H4 (cell line): ENCODE measurements at regions not wholly inside any gene's neighbourhood (a gene's known extent, or its start where the extent isn't known, plus 50 kb on each side); places are given as distances from the start of the nearest gene placed in this dataset.
A peak's percentile ranks its signal among the peaks of the same experiment; 100 is the strongest.

Source experiments
- DNase-seq: peaks from one replicate; pipeline ENCODE4 v3.0.0-alpha.2; 2015; ENCODE audit warnings: low spot score

DNA sequence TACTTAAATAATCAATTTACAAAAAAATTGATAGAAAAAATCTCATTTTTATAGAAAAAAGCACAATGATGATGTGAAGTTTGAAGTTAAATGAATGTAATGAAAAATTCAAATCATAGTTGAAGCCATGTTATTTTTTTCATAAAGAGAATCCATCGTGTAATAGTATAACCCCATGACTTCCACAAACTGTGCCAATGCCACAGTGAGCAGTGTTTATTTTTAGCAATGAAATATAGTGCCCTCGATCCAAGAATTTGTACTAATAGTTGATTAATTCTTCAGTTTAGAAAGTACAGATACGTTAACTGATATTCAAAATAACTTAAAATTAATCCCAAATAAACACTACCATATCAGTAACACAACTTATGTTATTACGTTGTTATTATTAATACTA is 225.9 kb downstream of the PTPRC start:
- DNase-seq: no peak

DNA sequence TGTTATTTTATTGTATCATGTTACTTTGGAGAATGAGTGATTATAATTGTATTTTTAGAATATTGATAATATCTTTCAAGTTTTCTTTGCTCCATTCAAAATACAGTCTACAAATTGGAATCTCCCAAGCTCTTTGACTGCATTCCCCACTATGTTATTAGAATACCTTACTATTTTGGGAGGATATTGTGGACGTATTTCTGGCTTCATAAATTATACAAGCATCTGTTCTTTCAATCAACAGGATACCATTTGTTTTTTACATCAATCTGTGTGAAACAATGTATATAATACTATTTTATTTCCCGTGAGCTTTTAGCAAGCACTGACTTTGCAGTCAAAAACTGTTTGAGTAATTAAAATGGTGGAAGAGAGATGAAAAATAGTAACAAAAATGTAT is 226.5 kb downstream of the PTPRC start:
- no peak for DNase-seq

DNA sequence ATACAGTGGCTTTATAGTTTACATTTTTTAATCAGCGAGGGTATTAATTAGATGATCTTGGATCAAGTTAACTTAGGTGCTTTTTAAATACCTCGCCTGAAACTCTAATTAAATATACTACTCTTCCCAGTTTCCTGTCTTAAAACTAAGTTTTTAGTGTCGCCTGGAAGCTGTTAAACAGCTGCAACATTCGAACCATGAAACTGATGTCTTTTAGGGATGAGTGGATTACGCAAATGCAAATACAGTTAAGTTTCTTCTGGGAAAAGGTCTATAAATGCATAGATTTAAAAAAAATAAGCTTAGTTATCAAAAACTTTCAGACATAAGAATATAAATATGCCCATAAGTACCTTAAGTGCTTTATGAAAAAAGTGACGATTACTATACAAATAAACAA is 228.3 kb downstream of the PTPRC start:
- no peak for DNase-seq

DNA sequence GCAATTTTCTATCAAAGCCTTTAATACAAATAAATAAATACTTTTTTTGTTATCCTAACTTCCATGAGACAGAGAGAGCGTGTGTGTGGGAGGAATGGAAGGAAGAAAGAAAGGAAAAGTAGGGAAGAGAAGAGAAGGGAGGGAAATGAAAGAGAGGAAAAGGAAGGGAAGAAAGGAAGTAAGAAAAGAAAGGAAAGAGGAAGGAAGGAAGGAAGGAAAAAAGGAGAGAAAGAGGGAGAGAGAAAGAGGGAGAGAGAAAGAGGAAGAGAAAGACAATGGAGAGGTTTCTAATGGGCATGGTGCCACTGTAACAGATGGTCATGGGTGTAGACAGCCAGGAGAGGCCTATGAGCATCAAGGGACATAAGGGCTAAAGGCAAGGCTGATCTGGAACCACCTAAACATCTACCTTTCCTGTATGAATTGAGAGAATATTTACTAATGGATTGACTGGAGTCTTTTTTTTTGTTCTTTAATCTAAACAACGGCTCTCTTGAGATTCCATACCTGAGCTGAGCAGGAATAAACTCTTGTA is 234.9 kb downstream of the PTPRC start:
- DNase-seq: no peak

DNA sequence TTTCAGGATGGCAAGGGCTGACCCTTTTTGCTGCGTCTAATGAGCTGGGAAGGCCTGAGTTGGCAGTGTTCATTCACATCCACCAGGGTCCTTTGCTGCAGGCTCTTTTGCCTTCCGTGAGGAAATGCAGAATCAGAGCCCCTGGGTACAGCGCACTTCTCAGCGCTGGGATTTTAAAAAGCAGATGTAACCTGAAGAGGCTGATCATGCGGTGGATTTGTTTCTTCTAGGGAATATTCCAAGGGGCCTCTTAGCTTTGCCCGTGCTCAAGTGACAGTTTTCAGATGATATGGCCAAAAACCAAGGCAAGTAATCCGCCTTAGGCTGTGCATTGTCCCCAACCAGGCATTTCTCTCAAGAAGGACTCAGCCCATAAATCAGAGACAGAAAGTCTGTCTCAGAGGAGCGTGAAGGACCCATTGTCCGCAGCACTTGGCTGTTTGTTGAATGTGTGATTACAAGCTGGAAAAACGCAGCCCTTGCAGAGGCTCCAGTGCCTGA is 237.6 kb downstream of the PTPRC start:
- no peak for DNase-seq

DNA sequence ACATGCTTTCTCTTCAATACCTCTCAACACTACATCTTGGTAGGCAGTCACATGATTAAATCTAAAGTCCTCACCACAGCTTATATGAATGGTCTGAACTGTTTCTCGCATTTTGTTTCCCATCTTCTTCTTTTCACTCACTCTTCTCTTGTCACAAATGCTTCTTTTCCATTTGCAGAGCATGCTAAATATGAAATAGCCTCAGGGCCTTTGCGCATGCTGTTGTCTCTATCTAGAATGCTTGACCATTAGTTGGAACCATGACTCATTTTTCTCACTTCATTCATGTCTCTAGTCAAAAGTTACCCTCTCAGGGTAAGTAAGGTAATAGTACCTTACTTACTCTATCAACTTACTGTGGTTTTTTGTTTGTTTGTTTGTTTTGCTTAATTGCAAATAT is 239.7 kb downstream of the PTPRC start:
- no peak for DNase-seq

DNA sequence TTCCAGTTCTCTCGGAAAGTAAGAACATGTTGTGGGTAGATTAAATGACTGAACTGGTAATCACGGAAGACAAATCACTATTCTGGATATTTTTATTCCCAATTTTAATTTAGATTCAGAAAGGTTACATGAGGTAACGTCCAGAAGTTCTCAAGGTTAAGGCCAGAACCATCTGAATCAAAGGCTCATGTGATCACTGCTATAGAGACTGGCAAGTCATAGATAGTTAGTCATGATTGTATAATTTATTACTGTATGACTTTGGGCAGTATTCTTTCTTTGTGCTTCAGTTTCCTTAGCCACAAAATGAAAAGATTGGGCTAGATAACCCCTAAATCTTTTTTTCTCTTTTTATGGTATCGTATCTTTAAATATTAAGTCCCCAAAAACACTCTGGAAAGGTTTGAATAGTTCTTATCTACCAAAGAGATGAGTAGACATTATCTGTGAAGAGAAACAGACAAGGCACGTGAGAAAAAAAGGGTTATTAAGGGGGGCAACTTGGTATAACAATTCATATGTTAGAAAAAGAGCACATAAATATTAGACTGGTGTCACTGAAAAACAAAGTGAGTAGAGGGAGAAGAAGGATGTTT is 241.0 kb downstream of the PTPRC start:
- no peak for DNase-seq

DNA sequence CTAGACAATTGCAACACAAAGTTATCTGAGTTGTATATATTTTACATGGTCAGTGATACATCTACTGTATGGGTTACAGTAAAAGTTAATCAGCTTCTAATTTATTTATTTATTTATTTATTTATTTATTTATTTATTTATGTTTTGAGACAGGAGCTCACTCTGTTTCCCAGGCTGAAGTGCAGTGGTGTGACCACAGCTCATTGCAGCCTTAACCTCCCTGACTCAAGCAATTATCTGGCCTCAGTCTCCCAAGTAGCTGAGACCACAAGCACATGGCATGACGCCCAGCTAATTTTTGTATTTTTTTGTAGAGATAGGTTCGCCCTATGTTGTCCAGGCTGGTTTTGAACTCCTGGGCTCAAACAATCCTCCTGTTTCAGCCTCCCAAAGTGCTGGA is 241.6 kb downstream of the PTPRC start:
- peak; percentile 17 for DNase-seq

DNA sequence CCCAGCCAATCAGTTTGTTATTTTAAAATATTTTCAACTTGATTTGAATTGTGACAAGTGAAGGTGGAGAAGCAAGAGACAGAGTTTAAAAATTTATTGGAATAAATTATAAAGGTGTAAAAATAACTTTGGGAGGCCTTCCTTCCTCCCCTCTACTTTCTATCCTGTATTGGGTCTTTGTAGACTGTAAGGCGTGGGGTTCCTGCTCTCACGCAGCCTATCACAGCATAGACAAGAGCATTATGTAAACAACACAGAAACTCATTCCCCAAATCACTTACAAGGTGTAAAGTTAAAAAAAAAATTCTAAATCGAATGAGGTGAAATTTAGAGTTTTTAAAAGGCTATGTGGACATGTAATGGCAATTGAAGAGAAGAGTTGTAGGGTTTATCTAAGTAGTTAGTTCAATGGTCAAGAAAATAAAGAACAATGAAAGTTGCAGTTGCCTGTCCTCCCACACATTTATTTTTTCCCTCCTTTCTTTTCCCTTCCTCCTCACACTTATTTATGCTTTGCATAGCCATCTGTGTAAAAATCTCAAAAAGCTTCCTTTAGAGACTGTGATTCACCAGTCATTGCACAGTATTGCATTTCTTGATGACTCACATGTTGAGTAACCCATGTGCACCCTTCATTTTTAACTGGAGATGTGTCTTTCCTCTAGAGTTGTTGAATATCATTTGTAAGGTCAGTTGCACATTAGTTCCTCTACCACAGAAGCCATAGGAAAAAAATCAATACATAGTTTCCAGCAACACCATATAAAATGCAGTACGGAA is 242.2 kb downstream of the PTPRC start:
- peak; percentile 80 for DNase-seq

DNA sequence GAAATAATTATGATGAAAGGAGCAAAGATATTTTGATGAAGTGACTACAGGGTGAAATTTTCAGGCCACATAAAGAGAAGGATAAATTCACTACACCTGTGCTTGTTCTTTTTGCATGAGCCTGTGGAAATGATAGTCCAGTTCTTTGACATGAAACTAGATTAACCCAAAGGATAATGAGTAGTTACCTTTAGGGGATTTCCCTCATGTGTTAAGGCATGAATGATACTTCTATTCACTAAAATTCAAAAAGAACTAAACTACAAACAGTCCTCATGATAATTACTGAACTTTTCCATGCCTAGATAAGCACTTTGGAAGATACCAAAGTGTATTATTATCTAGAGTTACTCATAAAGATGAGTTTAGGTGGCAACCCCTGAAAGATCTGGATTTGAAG is 244.3 kb downstream of the PTPRC start:
- no peak for DNase-seq

DNA sequence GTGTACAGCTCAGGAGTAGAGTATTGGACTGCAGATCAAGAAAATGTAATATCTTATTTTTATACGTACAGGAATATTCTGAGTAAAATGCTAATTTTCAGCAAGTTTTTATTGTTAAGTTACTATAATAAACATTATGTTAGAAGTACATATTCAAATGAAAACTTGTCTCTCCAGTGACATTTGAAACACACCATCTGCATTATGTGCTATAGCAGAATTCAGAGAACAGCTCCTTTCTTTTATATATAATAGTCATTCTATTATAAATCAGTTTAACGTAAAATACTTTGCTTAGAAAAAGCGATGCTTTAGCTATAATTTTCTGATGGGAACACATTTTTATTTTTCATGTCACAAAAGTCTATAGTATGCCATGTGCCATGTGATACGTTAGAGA is 249.0 kb downstream of the PTPRC start:
- DNase-seq: no peak

DNA sequence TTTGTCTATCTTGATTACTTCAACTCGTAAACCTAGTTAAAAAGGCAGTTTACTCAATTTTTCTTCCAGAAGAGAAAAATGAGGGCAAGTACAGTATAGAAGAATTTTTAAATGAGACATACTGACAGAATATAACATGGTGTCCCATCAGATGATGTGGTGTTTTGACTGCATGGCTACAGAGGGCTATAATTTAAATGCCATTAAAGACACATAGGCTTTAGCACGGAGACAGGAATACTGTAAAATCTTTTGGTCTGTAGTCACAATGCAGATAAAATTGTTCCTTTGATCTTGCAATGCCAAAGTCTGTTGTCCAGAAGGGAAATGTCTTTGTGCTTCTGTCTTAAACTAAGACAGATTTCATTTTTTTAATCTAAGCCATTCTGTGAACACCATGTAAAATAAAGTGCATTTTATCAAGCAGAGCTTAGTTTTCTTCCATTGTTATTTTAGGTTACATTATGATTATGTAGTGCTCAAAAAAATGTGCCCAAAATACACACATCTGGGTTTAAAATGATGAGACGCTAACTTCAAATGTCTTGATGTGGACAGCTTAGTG is 249.6 kb downstream of the PTPRC start:
- DNase-seq: no peak

DNA sequence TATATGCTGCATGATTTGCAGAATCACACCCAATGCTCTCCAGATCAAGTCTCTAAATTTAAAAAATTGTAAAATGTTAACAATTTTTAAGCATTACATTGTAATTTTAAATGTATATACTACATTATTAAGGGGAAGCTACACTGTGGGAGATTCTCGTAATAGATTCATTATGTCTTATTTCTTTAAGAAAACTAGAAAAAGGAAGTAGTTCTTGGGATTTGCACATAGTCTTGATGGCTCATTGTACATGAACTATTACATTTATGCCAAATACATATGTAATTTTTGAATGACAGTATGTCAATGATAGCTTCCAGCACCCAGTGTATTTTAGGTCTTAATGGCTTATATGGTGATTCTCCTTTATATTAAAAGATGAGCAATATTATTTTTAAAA is 250.3 kb downstream of the PTPRC start:
- DNase-seq: no peak

DNA sequence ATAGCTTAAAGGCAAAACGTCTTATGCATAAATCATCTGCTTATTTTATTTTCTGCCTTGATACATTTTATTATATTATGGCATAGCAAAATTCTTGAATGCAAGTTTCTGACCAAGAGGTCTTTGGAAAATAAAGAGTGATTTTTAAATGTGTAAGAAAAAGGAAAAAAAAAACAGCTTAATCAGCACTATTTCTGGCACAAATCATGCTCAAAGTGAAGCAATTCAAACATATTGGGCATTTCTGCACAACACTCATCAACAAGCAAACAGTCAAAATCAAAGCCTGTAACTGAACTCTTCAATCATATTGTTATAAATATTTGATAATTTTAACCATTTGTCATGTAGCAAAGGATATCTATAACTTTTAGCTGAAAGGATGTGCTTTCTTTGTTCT is 250.9 kb downstream of the PTPRC start:
- DNase-seq: no peak

DNA sequence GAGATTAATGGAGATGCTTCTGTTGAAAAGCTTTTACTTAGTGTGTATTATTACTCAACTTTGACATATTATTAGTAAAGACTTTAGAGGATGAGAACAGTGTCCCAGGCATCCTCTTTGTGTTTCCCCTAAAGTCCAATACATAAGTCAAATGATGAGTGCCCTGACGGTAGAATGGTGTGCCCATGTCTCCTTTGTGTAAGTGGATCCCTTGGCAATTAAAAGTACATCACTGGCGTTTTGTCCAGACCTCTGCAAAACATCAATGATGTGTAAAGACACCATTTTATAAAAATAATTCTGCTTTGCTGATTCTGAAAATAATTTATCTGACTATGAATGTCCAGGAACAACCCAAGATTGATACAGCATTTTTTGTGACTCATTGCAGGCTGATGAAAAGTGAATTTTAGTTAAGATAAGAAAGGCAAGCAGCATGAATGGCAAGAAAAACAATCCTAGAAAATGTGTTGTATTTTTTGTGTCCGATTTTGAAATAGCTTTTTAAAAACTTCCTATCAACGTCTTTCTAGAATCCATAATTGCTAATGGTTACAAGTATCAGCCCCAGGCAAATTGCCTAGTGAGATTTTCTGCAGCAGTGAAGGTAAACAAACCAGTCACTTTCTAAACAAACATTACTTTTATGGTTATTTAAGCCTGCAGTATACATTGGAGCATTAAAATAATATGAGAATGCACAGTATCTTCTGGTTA is 251.5 kb downstream of the PTPRC start:
- DNase-seq: peak; percentile 41

DNA sequence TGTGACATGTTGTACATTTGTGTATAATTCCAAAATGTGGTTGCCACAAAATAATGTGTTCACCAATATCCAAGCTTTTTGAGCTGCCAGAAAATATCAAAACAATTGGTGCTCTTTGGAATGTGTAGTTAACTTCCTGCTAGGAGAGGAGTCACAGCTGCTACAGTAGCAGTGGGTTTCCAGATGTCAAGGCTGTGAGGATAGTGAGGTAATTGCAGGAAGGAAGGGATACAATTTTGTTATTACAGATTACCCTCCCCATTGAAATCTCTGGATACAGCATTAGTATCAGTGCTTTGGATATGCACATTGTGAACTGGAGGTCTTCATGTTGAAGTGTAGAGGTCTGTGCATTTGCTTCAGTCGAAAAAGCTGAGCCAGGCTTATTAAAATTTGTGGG is 253.2 kb downstream of the PTPRC start:
- DNase-seq: peak; percentile 42

DNA sequence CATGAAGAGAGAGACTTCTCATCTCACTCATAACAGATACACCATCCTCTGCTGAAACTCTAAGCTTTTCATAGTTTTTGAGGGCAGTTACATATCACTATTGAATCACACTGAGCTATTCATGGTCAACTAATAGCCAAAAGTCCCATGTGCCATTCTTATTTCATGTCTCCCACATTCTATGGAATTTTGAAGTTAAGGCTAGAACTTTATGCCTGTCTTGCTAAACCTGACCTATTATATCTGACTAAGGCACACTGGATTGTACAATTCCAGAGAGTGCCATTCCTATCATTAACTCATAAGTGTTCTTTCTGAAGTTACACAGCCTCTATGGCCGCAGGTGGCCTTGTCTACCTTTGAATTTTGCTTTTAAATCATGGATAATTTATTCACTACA is 254.3 kb downstream of the PTPRC start:
- no peak for DNase-seq

DNA sequence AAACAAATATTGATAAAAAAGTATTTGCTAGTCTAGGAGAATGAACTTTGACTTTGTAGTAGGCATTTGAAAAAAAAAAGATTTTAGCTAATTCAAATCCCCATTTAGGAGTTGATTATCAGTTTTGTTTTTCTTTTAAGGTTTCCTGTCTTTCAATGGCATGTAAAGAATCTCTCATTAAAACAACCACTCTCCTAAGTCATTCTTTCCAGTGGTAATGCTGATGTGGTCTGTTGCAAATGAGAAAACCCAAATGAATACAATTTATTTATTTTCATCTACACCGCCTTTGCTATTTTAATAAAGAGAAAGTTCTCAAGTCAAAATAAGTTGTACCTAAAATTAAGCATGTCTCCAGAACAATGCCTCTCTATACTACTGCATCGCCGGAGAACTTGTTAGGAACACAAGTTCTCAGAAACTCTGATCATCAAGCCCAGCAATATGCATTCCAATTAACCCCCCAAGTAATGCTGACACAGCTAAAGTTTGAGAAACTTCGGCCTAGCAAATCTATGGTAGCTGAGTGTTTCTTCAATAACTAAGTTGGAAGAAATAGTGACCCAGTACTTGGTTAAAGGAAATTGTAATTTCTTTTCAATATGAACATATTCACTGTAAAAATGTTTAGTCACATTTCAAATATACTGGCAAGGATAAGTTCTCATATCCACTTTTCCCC is 255.1 kb downstream of the PTPRC start:
- no peak for DNase-seq

DNA sequence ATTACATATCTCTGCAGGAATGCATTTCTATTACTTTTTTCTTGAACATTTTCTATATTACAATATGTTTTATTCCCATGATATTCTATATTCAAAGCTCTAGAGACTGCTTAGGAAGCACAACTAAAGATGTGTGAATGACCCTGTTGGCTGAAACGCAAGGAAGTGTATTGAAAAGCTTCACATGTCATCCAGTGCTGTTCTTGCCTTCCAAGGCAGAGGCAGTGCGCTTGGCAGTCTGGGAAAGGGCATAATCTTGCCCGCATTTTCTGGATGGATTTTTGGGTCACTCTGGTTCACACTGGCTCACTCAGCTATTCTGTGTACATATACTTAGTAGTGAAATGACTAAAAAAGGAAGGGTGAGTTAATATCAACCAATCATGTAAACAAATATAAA is 262.4 kb downstream of the PTPRC start:
- no peak for DNase-seq

DNA sequence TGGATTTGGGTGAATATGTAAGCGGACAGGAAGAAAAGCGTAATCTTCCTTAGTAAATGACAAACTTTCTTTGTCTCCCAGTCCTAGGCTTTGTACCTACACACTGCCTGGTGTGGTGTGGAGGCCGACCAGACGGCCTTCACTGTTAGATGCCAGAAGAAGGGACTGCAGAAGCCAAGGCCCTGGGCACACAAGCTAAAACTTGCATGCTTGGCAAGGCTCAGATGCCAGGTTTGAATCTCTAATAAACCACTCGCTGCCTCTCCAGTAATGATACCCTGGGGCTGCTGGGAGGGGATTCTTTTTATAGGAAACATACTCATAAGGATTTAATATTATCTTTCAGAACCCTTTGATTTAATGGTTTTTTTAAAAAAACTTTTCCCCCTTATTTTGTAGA is 263.8 kb downstream of the PTPRC start:
- no peak for DNase-seq

DNA sequence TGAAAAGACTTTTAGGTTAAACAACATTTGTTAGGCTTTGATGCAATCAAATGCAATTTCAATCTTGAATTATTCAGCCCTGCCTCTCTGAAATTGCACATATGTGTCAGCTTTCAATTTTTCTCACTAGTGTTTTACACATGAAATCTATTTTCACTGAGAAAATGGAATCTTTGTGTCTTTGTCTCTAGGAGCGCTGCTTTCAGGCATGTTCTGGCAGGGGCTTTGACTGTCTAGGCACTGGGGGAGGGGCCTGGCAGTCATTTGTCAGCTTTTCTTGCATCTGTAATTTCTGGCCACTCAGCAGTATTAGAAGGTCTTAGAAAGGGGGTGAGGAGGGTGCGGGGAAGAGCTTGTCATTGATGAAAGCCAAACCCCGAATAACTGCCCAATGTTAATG is 264.4 kb downstream of the PTPRC start:
- DNase-seq: no peak

DNA sequence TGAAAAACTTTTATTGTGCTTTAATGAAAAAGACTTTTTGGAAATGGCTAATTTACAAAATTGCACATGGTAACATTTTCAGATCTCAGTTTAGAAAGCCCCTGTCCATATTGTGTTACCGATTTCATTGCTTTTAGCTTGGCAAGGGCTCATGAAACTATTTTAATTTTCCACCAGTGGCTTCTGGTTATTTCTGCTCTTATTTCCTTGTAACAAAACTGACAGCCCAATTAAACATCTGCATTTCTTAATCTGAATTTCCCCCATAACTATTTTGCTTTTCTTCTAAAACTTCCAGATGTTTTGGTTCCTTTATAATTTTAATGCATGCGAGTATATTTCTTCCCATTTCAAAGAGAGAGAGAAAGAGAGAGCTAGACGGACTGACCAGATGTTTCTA is 264.8 kb downstream of the PTPRC start:
- DNase-seq: no peak
